BLaER1 (cell line): ENCODE measurements at regions not wholly inside any gene's neighbourhood (a gene's known extent, or its start where the extent isn't known, plus 50 kb on each side); places are given as distances from the start of the nearest gene placed in this dataset.
A peak's percentile ranks its signal among the peaks of the same experiment; 100 is the strongest.

ENCODE experiments used
- H3K27ac ChIP-seq: shearing (Covaris generic); formaldehyde crosslinking; 2 replicates; pipeline ENCODE4 v1.8.1; 2022
- H3K27me3 ChIP-seq: shearing (Covaris generic); formaldehyde crosslinking; 2 replicates; pipeline ENCODE4 v1.8.1; 2022
- H3K36me3 ChIP-seq: shearing (Covaris generic); formaldehyde crosslinking; 2 replicates; pipeline ENCODE4 v1.8.1; 2022
- H3K4me1 ChIP-seq: shearing (Covaris generic); formaldehyde crosslinking; 2 replicates; pipeline ENCODE4 v1.8.1; 2022
- H3K4me2 ChIP-seq: shearing (Covaris generic); formaldehyde crosslinking; 2 replicates; pipeline ENCODE4 v1.8.1; 2022
- H3K4me3 ChIP-seq: shearing (Covaris generic); formaldehyde crosslinking; 2 replicates; pipeline ENCODE4 v1.8.1; 2022
- H3K9ac ChIP-seq: shearing (Covaris generic); formaldehyde crosslinking; 2 replicates; pipeline ENCODE4 v1.8.1; 2022
- H3K9me3 ChIP-seq: shearing (Covaris generic); formaldehyde crosslinking; 2 replicates; pipeline ENCODE4 v1.8.1; 2022
- H4K20me1 ChIP-seq: shearing (Covaris generic); formaldehyde crosslinking; 2 replicates; pipeline ENCODE4 v1.8.1; 2022
- Cebpa-rat ChIP-seq: shearing (Covaris generic); IDR thresholded peaks from 2 replicates; pipeline ENCODE4 v1.8.1; 2022

- no peaks in the 10 kb centered on the region for H3K36me3 ChIP-seq
- H3K4me3 ChIP-seq, result no peak overlapping the region
- no peak overlapping the region for H3K4me2 ChIP-seq
- H3K27ac ChIP-seq, result no peak overlapping the region
- no peaks in the 10 kb centered on the region for H3K27me3 ChIP-seq
- H3K9me3 ChIP-seq, result peaks cover 31% of the 10 kb centered on the region
- no peaks in the 10 kb centered on the region for H4K20me1 ChIP-seq
- TF ChIP-seq Cebpa-rat, result no peak
- no peak overlapping the region for H3K9ac ChIP-seq
- H3K4me1 ChIP-seq, result peaks cover 17% of the 10 kb centered on the region
These were observed 366.7 kb upstream of the ZNF717 start for GRCh38 chr3:76152028-76152427.

DNA sequence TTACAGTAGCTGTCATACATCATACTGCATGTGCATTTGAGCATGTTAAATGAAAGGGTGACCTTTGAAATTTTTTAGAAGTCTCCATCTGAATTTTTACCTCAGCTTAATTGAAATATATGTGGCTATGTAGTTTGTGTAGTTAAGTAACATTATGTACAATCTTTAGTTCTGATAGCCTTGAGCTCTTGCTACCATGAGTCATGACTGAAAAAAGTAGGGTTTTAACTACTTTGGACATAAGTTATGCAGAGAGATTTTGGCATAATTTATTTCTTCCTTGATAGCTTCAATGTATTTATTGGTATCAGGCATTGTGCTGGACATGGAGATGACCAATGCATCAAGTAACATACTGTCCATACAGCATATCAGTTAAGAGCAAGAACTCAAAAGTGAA is 376.5 kb upstream of the ZNF717 start:
- Histone ChIP-seq H3K9ac (no peak overlapping the region), H3K4me3 (no peak overlapping the region), H4K20me1 (no peaks in the 10 kb centered on the region), H3K4me1 (no peaks in the 10 kb centered on the region; the same call in 1 of the 2 replicates), H3K9me3 (peaks cover 51% of the 10 kb centered on the region), H3K36me3 (no peaks in the 10 kb centered on the region), H3K27me3 (no peaks in the 10 kb centered on the region), H3K4me2 (no peak overlapping the region), H3K27ac (no peak overlapping the region)
- no peak for TF ChIP-seq Cebpa-rat

GRCh38 chr3:76171647-76172046 is 386.3 kb upstream of the ZNF717 start:
- Histone ChIP-seq H3K27me3 (no peaks in the 10 kb centered on the region), H3K9ac (no peak overlapping the region), H3K36me3 (no peaks in the 10 kb centered on the region), H4K20me1 (no peaks in the 10 kb centered on the region), H3K9me3 (peaks cover 30% of the 10 kb centered on the region), H3K4me1 (peaks cover 9% of the 10 kb centered on the region; the same call in 1 of the 2 replicates), H3K4me3 (no peak overlapping the region), H3K27ac (no peak overlapping the region), H3K4me2 (no peak overlapping the region)
- no peak for TF ChIP-seq Cebpa-rat

DNA sequence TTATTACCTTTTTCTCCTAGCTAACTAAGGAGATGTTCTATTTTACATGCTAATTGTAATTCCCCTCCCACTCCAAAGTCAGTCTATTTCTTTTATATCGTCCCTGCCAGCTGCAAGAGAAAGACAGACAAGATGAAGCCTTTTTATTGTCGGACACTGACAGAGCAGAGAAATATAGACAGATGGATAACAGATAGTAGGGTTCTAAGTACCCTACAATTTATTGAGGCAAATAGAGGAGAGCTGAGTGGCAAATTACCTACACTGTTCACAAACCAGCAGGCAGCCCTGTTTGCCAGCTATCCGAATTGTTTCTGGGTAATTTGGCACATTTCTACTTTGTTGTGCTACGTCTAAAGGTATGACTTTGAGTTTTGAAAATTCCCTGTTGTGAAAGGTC is 392.3 kb upstream of the ZNF717 start:
- Histone ChIP-seq H3K4me2 (no peak overlapping the region), H4K20me1 (no peaks in the 10 kb centered on the region)

GRCh38 chr3:76178412-76178811 is 393.1 kb upstream of the ZNF717 start:
- H3K27ac ChIP-seq, result no peak overlapping the region
- H3K9ac ChIP-seq, result no peak overlapping the region
- H3K36me3 ChIP-seq, result no peaks in the 10 kb centered on the region
- no peak overlapping the region for H3K4me3 ChIP-seq
- no peak overlapping the region for H3K4me2 ChIP-seq
- peaks cover 44% of the 10 kb centered on the region for H3K9me3 ChIP-seq
- TF ChIP-seq Cebpa-rat, result no peak
- H3K27me3 ChIP-seq, result no peaks in the 10 kb centered on the region
- no peaks in the 10 kb centered on the region for H4K20me1 ChIP-seq
- no peaks in the 10 kb centered on the region for H3K4me1 ChIP-seq

More for the DNA sequence above, 392.3 kb upstream of the ZNF717 start:
- H3K36me3 ChIP-seq, result no peaks in the 10 kb centered on the region
- peaks cover 39% of the 10 kb centered on the region for H3K9me3 ChIP-seq
- no peak overlapping the region for H3K9ac ChIP-seq
- no peaks in the 10 kb centered on the region for H3K27me3 ChIP-seq
- no peak overlapping the region for H3K4me3 ChIP-seq
- no peaks in the 10 kb centered on the region for H3K4me1 ChIP-seq
- TF ChIP-seq Cebpa-rat, result no peak
- H3K27ac ChIP-seq, result no peak overlapping the region

DNA sequence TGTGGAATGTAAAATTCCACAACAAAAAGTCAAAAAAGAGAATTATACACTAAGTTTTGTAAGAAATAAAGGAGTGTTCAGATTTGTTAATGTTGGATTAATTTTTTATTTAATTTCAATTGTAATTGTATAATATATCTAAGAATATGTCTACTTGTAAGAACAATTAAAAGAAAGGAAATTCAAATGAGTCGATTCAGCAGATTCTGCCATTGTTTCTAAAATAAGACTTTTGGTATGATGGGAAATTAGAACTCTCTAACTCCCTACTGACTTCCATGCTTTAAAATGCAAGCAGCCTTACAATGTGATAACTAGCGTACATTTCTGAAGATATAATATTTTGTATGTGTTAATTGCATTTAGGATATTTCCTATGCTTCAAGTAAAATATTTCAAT is 395.9 kb upstream of the ZNF717 start:
- Histone ChIP-seq H3K27me3 (no peaks in the 10 kb centered on the region), H3K36me3 (no peaks in the 10 kb centered on the region), H3K4me3 (no peak overlapping the region), H3K9ac (no peak overlapping the region), H3K4me2 (no peak overlapping the region), H3K27ac (no peak overlapping the region), H3K9me3 (peaks cover 44% of the 10 kb centered on the region), H4K20me1 (no peaks in the 10 kb centered on the region), H3K4me1 (no peaks in the 10 kb centered on the region)
- TF ChIP-seq Cebpa-rat, result no peak

DNA sequence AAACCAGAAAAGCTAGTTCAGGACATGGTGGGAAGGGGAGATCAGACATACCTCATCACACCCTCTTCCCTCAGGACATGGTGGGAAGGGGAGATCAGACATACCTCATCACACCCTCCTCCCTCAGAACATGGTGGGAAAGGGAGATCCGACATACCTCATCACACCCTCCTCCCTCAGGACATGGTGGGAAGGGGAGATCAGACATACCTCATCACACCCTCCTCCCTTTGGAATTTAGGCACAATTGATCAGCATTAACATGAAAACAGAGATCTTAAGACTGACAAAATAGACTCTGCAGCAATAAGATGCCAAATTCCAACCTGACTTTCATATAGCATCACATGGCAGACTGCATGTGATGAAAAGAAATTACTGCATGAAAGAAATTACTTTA is 412.7 kb upstream of the ZNF717 start:
- Histone ChIP-seq H4K20me1 (no peaks in the 10 kb centered on the region), H3K9ac (no peak overlapping the region), H3K27me3 (no peaks in the 10 kb centered on the region), H3K9me3 (peaks cover 45% of the 10 kb centered on the region), H3K4me3 (no peak overlapping the region), H3K4me1 (peaks cover 65% of the 10 kb centered on the region), H3K36me3 (peaks cover 4% of the 10 kb centered on the region; the same call in 1 of the 2 replicates), H3K27ac (peak overlapping the region; percentile 89), H3K4me2 (peak overlapping the region; percentile 59; the same call in 1 of the 2 replicates)
- no peak for TF ChIP-seq Cebpa-rat

DNA sequence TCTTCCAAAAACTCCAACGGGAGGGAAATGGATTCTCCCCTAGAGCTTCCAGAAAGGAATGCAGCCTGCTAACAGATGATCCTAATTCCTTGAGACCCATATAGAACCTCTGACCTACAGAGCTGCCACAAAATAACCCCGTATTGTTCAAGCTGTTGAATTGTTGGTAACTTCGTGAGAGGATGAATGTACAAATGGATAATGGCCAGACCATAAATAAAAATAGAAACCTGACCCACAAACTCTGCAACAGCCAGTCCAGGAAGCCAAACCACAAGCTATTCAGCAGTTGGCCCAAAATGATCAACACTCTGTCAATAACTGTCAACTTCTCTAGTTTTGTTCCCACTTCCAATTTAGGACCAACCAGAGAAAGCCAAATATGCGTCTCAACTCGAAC is 414.0 kb upstream of the ZNF717 start:
- Histone ChIP-seq H3K9ac (peak overlapping the region; percentile 43; the same call in 1 of the 2 replicates), H3K9me3 (peaks cover 55% of the 10 kb centered on the region), H3K4me1 (peaks cover 75% of the 10 kb centered on the region), H3K27ac (peak overlapping the region; percentile 89), H3K4me2 (peak overlapping the region; percentile 59), H3K4me3 (peak overlapping the region; percentile 4; the same call in 1 of the 2 replicates), H4K20me1 (no peaks in the 10 kb centered on the region), H3K36me3 (peaks cover 4% of the 10 kb centered on the region; the same call in 1 of the 2 replicates), H3K27me3 (no peaks in the 10 kb centered on the region)
- TF ChIP-seq Cebpa-rat, result no peak

GRCh38 chr3:76203578-76203977 is 418.2 kb upstream of the ZNF717 start:
- H4K20me1 ChIP-seq, result no peaks in the 10 kb centered on the region
- no peak overlapping the region for H3K9ac ChIP-seq
- no peaks in the 10 kb centered on the region for H3K27me3 ChIP-seq
- H3K4me1 ChIP-seq, result peaks cover 66% of the 10 kb centered on the region
- H3K9me3 ChIP-seq, result peaks cover 53% of the 10 kb centered on the region
- H3K36me3 ChIP-seq, result peaks cover 6% of the 10 kb centered on the region
- TF ChIP-seq Cebpa-rat, result no peak
- H3K4me2 ChIP-seq, result peak overlapping the region; percentile 59; the same call in 1 of the 2 replicates
- peak overlapping the region; percentile 89 for H3K27ac ChIP-seq
- H3K4me3 ChIP-seq, result no peak overlapping the region

GRCh38 chr3:76206346-76206745 is 421.0 kb upstream of the ZNF717 start:
- TF ChIP-seq Cebpa-rat, result no peak
- Histone ChIP-seq H3K4me2 (no peak overlapping the region), H3K4me1 (peaks cover 39% of the 10 kb centered on the region), H4K20me1 (no peaks in the 10 kb centered on the region), H3K9ac (no peak overlapping the region), H3K9me3 (peaks cover 71% of the 10 kb centered on the region), H3K36me3 (peaks cover 8% of the 10 kb centered on the region), H3K4me3 (no peak overlapping the region), H3K27ac (no peak overlapping the region), H3K27me3 (no peaks in the 10 kb centered on the region)

- no peaks in the 10 kb centered on the region for H3K4me1 ChIP-seq
These were observed 427.3 kb upstream of the ZNF717 start for GRCh38 chr3:76212679-76213078.

More at GRCh38 chr3:76212679-76213078, 427.3 kb upstream of the ZNF717 start:
- Histone ChIP-seq H3K4me2 (no peak overlapping the region), H3K9me3 (peaks cover 67% of the 10 kb centered on the region), H3K4me3 (no peak overlapping the region), H3K27me3 (no peaks in the 10 kb centered on the region), H3K9ac (no peak overlapping the region), H4K20me1 (no peaks in the 10 kb centered on the region), H3K27ac (no peak overlapping the region), H3K36me3 (peaks cover 7% of the 10 kb centered on the region)
- no peak for TF ChIP-seq Cebpa-rat
